ENCODE measurements at regions not wholly inside any gene's neighbourhood (a gene's known extent, or its start where the extent isn't known, plus 50 kb on each side); places are given as distances from the start of the nearest gene placed in this dataset.

DNA sequence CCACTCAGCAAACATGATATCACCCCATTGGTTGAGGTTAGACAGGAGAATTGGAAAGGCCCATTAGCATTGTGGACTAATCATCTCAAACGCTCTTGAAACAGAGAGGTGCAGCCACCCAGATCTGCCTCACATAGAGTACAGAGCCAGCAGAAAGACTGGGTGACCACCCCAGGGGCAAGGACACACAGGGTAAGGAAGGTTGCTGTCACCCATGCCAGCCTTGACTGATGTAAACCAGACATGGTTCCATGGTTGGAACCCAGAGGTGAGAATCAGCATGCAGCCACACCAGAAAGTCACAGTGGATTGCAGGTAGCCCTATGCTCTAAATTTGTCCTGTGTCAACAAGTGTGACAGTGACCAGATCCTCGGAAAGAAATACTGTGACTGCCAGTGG lies 1268.8 kb downstream of the EFNB2 start:
- TF ChIP-seq, protein P1, sequence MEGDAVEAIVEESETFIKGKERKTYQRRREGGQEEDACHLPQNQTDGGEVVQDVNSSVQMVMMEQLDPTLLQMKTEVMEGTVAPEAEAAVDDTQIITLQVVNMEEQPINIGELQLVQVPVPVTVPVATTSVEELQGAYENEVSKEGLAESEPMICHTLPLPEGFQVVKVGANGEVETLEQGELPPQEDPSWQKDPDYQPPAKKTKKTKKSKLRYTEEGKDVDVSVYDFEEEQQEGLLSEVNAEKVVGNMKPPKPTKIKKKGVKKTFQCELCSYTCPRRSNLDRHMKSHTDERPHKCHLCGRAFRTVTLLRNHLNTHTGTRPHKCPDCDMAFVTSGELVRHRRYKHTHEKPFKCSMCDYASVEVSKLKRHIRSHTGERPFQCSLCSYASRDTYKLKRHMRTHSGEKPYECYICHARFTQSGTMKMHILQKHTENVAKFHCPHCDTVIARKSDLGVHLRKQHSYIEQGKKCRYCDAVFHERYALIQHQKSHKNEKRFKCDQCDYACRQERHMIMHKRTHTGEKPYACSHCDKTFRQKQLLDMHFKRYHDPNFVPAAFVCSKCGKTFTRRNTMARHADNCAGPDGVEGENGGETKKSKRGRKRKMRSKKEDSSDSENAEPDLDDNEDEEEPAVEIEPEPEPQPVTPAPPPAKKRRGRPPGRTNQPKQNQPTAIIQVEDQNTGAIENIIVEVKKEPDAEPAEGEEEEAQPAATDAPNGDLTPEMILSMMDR (IDR thresholded peaks at IDR 0.05; ENCODE audit: low read depth, low read length) = no peak
- TF ChIP-seq EZH2phosphoT487 (IDR thresholded peaks at IDR 0.05; ENCODE audit: low read depth) = no peak

Data from OCI-LY3 (cell line).